Loucy (cell line): ENCODE measurements at regions not wholly inside any gene's neighbourhood (a gene's known extent, or its start where the extent isn't known, plus 50 kb on each side); places are given as distances from the start of the nearest gene placed in this dataset.

Experiments used
- H2AFZ ChIP-seq: fragments of 200-600 bp; sonication (generic); 2 replicates; pipeline ENCODE4 v1.6.0; 2016; ENCODE audit warnings: antibody characterized with exemption, mild to moderate bottlenecking, low read length, moderate library complexity
- H3F3A ChIP-seq: fragments of 200-600 bp; 2 replicates; pipeline ENCODE4 v1.6.0; 2016; ENCODE audit warnings: antibody characterized with exemption, low read depth, mild to moderate bottlenecking
- H3K27me3 ChIP-seq: fragments of 200-600 bp; sonication (generic); 2 replicates; pipeline ENCODE4 v1.6.1; 2014; ENCODE audit warnings: low read length, mild to moderate bottlenecking; ENCODE audit not compliant: insufficient read depth, poor library complexity, severe bottlenecking
- H3K36me3 ChIP-seq: fragments of 200-600 bp; sonication (generic); 2 replicates; pipeline ENCODE4 v1.6.1; 2016; ENCODE audit warnings: low read length; ENCODE audit not compliant: insufficient read depth
- H3K4me1 ChIP-seq: fragments of 200-600 bp; sonication (generic); 2 replicates; pipeline ENCODE4 v1.5.1; 2014; ENCODE audit warnings: low read length, mild to moderate bottlenecking; ENCODE audit not compliant: insufficient read depth, poor library complexity, severe bottlenecking
- H3K4me2 ChIP-seq: fragments of 200-600 bp; sonication (generic); 2 replicates; pipeline ENCODE4 v1.6.0; 2014; ENCODE audit warnings: antibody characterized with exemption, low read length, low read depth, mild to moderate bottlenecking; ENCODE audit not compliant: poor library complexity, severe bottlenecking
- H3K4me3 ChIP-seq: fragments of 200-600 bp; sonication (generic); 2 replicates; pipeline ENCODE4 v1.5.1; 2014; ENCODE audit warnings: low read length, mild to moderate bottlenecking, mixed read lengths; ENCODE audit not compliant: poor library complexity, severe bottlenecking
- H3K79me2 ChIP-seq: fragments of 200-600 bp; sonication (generic); 2 replicates; pipeline ENCODE4 v1.6.1; 2014; ENCODE audit warnings: low read length; ENCODE audit not compliant: insufficient read depth
- H3K9ac ChIP-seq: fragments of 200-600 bp; sonication (generic); 2 replicates; pipeline ENCODE4 v1.6.0; 2014; ENCODE audit warnings: mild to moderate bottlenecking, low read depth, low read length, moderate library complexity; ENCODE audit not compliant: poor library complexity, severe bottlenecking
- H3K9me2 ChIP-seq: fragments of 200-600 bp; sonication (generic); replicated peaks from 2 replicates; pipeline ENCODE4 v1.6.1; 2016; ENCODE audit warnings: low read depth, low read length, mixed read lengths
- H3K9me3 ChIP-seq: fragments of 200-600 bp; sonication (generic); 2 replicates; pipeline ENCODE4 v1.6.1; 2014; ENCODE audit warnings: mild to moderate bottlenecking, antibody characterized with exemption, low read length, low read depth; ENCODE audit not compliant: insufficient read depth
- H4K20me1 ChIP-seq: fragments of 200-600 bp; sonication (generic); 2 replicates; pipeline ENCODE4 v1.6.0; 2014; ENCODE audit warnings: antibody characterized with exemption, low read length, mild to moderate bottlenecking; ENCODE audit not compliant: insufficient read depth, poor library complexity, severe bottlenecking
- EZH2phosphoT487 ChIP-seq: fragments of 200-600 bp; IDR thresholded peaks from 2 replicates; pipeline ENCODE4 v1.6.1; 2018; ENCODE audit warnings: antibody characterized with exemption, mild to moderate bottlenecking, moderate library complexity, borderline replicate concordance
- TF ChIP-seq, protein P1 (sequence below): fragments of 200-600 bp; sonication (generic); conservative IDR thresholded peaks from 2 replicates; pipeline ENCODE4 v1.5.1; 2014; ENCODE audit warnings: mild to moderate bottlenecking, antibody characterized with exemption, low read length

DNA sequence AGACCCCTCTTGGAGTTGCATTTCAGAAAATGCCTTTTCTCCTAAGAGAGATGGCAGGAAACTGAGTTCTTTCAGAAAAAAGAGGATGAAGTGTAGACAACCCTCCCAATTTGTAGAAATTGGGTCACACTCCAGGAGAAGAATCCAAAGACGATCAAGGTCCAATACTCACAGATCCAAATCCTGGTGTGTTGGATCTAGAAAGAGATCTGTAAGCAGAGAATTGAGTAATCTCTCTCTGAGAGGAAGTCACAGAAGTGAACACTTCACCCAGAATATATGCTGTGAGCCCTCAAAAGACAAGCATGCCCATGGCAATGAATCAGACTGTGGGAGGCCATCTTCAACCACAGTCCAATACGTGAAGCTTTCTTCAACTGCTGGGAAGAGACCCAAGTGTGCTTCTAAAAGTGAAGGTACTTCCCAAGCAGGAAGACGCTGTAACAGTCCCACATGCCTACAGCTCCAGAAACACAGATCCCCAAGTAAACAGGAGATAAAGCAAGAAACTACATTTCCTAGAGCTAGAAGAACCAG, 182.7 kb downstream of the SMC2 start:
- Histone ChIP-seq H3K9ac (no peak overlapping the region), H3K9me2 (no peaks in the 10 kb centered on the region), H3K9me3 (no peaks in the 10 kb centered on the region), H3K27me3 (no peaks in the 10 kb centered on the region), H3K4me2 (no peak overlapping the region), H3K79me2 (no peaks in the 10 kb centered on the region), H4K20me1 (no peaks in the 10 kb centered on the region), H3K4me1 (no peaks in the 10 kb centered on the region), H3F3A (no peaks in the 10 kb centered on the region), H3K4me3 (no peak overlapping the region), H2AFZ (no peak overlapping the region), H3K36me3 (no peaks in the 10 kb centered on the region)
- TF ChIP-seq, protein P1, sequence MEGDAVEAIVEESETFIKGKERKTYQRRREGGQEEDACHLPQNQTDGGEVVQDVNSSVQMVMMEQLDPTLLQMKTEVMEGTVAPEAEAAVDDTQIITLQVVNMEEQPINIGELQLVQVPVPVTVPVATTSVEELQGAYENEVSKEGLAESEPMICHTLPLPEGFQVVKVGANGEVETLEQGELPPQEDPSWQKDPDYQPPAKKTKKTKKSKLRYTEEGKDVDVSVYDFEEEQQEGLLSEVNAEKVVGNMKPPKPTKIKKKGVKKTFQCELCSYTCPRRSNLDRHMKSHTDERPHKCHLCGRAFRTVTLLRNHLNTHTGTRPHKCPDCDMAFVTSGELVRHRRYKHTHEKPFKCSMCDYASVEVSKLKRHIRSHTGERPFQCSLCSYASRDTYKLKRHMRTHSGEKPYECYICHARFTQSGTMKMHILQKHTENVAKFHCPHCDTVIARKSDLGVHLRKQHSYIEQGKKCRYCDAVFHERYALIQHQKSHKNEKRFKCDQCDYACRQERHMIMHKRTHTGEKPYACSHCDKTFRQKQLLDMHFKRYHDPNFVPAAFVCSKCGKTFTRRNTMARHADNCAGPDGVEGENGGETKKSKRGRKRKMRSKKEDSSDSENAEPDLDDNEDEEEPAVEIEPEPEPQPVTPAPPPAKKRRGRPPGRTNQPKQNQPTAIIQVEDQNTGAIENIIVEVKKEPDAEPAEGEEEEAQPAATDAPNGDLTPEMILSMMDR, result no peak
- no peak for TF ChIP-seq EZH2phosphoT487

DNA sequence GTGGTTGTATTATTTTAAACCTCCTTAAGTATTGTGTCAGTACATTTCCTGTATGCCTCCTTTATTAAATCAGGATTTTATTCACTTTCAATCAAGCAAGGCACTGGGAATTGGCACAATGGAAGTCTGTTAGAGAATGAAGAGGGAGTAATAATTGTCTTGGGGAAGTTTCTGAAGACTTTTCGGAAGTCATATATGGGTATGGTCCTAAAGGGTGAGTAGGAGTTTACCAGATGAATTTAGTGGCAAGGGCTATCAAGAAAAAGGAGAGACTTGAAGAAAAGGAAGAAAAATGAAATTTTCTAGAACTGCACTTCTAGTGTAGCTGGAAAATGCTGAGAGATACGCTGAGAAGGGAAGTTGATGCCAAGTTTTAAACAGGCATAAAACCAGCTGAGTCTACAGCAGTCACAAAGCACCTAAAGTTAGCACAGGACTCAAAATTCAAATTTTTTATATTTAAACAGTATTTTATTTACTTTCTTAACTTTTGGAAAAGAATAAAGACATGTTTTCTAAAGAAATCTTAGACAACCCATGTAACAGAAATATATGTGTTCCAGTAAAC, 184.9 kb downstream of the SMC2 start:
- Histone ChIP-seq H3K27me3 (no peaks in the 10 kb centered on the region), H3K36me3 (no peaks in the 10 kb centered on the region), H2AFZ (no peak overlapping the region), H3K4me3 (no peak overlapping the region), H3K4me2 (no peak overlapping the region), H3K79me2 (no peaks in the 10 kb centered on the region), H3K9me2 (no peaks in the 10 kb centered on the region), H3K9ac (no peak overlapping the region), H3F3A (no peaks in the 10 kb centered on the region), H3K4me1 (no peaks in the 10 kb centered on the region), H4K20me1 (no peaks in the 10 kb centered on the region), H3K9me3 (no peaks in the 10 kb centered on the region)
- TF ChIP-seq EZH2phosphoT487, result no peak
- TF ChIP-seq, protein P1, result no peak

DNA sequence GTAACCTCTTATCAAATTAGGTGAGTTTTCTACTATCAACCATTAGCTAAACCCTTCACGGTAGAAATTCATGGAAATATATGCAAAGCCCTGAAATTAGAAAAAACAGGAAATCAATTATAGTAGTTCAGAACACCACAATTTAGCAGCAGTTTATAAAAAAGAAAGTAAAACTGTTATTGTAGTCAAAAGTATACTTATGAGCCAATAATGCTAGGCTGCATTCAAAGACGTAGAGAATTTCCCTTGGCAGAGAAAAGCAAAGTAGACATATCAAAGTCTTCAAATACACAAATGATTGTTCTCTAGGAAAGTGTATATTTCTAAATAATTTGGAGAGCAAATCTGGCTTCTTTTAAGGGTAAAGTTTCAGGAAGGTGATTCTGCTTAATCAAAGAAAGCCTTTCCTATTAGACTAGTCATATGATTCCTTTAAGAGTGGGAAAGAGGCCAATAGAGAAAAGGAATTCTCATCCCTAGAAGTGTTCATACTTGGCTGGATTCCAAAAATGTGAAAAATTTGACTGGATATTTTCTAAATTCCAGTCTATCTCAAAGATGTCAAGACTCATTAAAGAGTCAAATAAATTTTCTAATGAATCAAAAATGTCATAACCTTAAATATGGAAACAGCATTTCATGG, 185.5 kb downstream of the SMC2 start:
- no peaks in the 10 kb centered on the region for H3K79me2 ChIP-seq
- no peak overlapping the region for H3K9ac ChIP-seq
- H3K4me1 ChIP-seq, result no peaks in the 10 kb centered on the region
- no peak overlapping the region for H3K4me3 ChIP-seq
- no peaks in the 10 kb centered on the region for H4K20me1 ChIP-seq
- TF ChIP-seq EZH2phosphoT487, result no peak
- TF ChIP-seq, protein P1, result no peak
- no peaks in the 10 kb centered on the region for H3K9me2 ChIP-seq
- H3K27me3 ChIP-seq, result no peaks in the 10 kb centered on the region
- no peak overlapping the region for H3K4me2 ChIP-seq
- H3F3A ChIP-seq, result no peaks in the 10 kb centered on the region
- H3K36me3 ChIP-seq, result no peaks in the 10 kb centered on the region
- no peak overlapping the region for H2AFZ ChIP-seq
- no peaks in the 10 kb centered on the region for H3K9me3 ChIP-seq
